Forelimb muscle (tissue), 1 donor: ENCODE measurements at regions not wholly inside any gene's neighbourhood (a gene's known extent, or its start where the extent isn't known, plus 50 kb on each side); places are given as distances from the start of the nearest gene placed in this dataset.
"Not testable (repeated sequence)": the region's sequence is repeated elsewhere in the genome, so short reads cannot be mapped to it uniquely, and the experiment has no call there.

Source experiments
- DNase-seq: peaks from one replicate; pipeline ENCODE4 v3.0.0-alpha.2; 2013; ENCODE audit warnings: low read depth

- DNase-seq: no peak
Observed at GRCh38 chr14:54010981-54011380, 54.4 kb upstream of the BMP4 start.

GRCh38 chr14:54023027-54023426, 66.4 kb upstream of the BMP4 start:
- DNase-seq: no peak

GRCh38 chr14:54025661-54026060, 69.0 kb upstream of the BMP4 start:
- DNase-seq: no peak

GRCh38 chr14:54026671-54027070, 70.0 kb upstream of the BMP4 start:
- no peak for DNase-seq

GRCh38 chr14:54030996-54031395, 74.4 kb upstream of the BMP4 start:
- DNase-seq: not testable (repeated sequence)

- not testable (repeated sequence) for DNase-seq
Observed at GRCh38 chr14:54033285-54033684, 76.7 kb upstream of the BMP4 start.

GRCh38 chr14:54038724-54039123, 82.1 kb upstream of the BMP4 start:
- DNase-seq: no peak

GRCh38 chr14:54039311-54039710, 82.7 kb upstream of the BMP4 start:
- no peak for DNase-seq

- no peak for DNase-seq
Observed at GRCh38 chr14:54040846-54041245, 84.2 kb upstream of the BMP4 start.

GRCh38 chr14:54046250-54046649, 89.6 kb upstream of the BMP4 start:
- no peak for DNase-seq

- no peak for DNase-seq
Observed at GRCh38 chr14:54047645-54048308, 91.2 kb upstream of the BMP4 start.

- DNase-seq: no peak
Observed at GRCh38 chr14:54048311-54048710, 91.7 kb upstream of the BMP4 start.

GRCh38 chr14:54048736-54049135, 92.1 kb upstream of the BMP4 start:
- no peak for DNase-seq

- no peak for DNase-seq
Observed at GRCh38 chr14:54050759-54051158, 94.1 kb upstream of the BMP4 start.

- DNase-seq: no peak
Observed at GRCh38 chr14:54052696-54053385, 96.2 kb upstream of the BMP4 start.

- no peak for DNase-seq
Observed at GRCh38 chr14:54053386-54053745, 96.7 kb upstream of the BMP4 start.

- no peak for DNase-seq
Observed at GRCh38 chr14:54058505-54058904, 101.9 kb upstream of the BMP4 start.

- DNase-seq: no peak
Observed at GRCh38 chr14:54083549-54084239, 127.1 kb upstream of the BMP4 start.

- no peak for DNase-seq
Observed at GRCh38 chr14:54085232-54085761, 128.7 kb upstream of the BMP4 start.

GRCh38 chr14:54085841-54086240, 129.2 kb upstream of the BMP4 start:
- DNase-seq: no peak

- DNase-seq: no peak
Observed at GRCh38 chr14:54086767-54087166, 130.1 kb upstream of the BMP4 start.

- DNase-seq: no peak
Observed at GRCh38 chr14:54087376-54087775, 130.8 kb upstream of the BMP4 start.

- no peak for DNase-seq
Observed at GRCh38 chr14:54088271-54088670, 131.6 kb upstream of the BMP4 start.
